ENCODE measurements at regions not wholly inside any gene's neighbourhood (a gene's known extent, or its start where the extent isn't known, plus 50 kb on each side); places are given as distances from the start of the nearest gene placed in this dataset.
A peak's percentile ranks its signal among the peaks of the same experiment; 100 is the strongest.

GRCh38 chr12:93275589-93275988, 102.1 kb upstream of the NUDT4 start:
- DNase-seq = no peak
- Histone ChIP-seq H3K4me3 (no peak overlapping the region), H3K36me3 (no peaks in the 10 kb centered on the region), H3K4me1 (peaks cover 0 to 6% (median 0%) of the 10 kb centered on the region in 9 donors), H3K27ac (no peak overlapping the region), H3K27me3 (no peaks in the 10 kb centered on the region), H3K9me3 (peaks cover 0 to 8% (median 0%) of the 10 kb centered on the region in 11 donors)
- no peak for TF ChIP-seq CTCF (IDR thresholded peaks at IDR 0.05)
- intact Hi-C loops (cut with DNase I) = no loop called here
- WGBS, 2 donors = 88 to 94% methylated on average over 7 of the region's 7 CpGs
- peak in 1 of 8 donors; percentile 51 for ATAC-seq

- Histone ChIP-seq H3K4me1 (peaks cover 0 to 6% (median 0%) of the 10 kb centered on the region in 9 donors), H3K36me3 (no peaks in the 10 kb centered on the region), H3K27ac (no peak overlapping the region), H3K27me3 (no peaks in the 10 kb centered on the region), H3K4me3 (no peak overlapping the region), H3K9me3 (no peaks in the 10 kb centered on the region)
- no peak for TF ChIP-seq CTCF (IDR thresholded peaks at IDR 0.05)
- intact Hi-C loops (cut with DNase I) = no loop called here
- ATAC-seq (peak in 1 of 8 donors; percentile 19), DNase-seq (no peak)
- 22 to 23% methylated on average over 2 of the region's 2 CpGs for WGBS, 2 donors
Measured at GRCh38 chr12:93279565-93280412, 97.9 kb upstream of the NUDT4 start.

DNA sequence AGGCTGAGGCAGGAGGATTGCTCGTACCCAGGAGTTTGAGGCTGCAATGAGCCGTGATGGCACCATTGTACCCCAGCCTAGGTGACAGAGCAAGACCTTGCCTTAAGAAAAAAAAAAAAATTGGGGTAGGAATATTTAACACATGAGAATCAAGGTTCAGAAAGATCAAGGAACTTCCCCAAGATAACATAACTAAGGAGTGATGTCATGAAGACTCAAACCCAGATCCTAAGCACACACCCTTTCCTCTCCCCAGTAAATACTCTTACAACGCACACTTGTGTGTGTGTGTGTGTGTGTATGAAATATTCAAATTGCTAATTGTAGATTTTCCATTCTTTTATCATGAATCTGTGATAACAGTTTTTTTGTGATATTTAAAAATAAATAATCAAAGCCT, 90.6 kb upstream of the NUDT4 start:
- Histone ChIP-seq H3K27ac (no peak overlapping the region), H3K4me3 (no peak overlapping the region), H3K4me1 (peaks cover 0 to 3% (median 0%) of the 10 kb centered on the region in 9 donors), H3K27me3 (no peaks in the 10 kb centered on the region), H3K9me3 (no peaks in the 10 kb centered on the region), H3K36me3 (no peaks in the 10 kb centered on the region)
- DNase-seq (no peak), ATAC-seq (no peak)
- intact Hi-C loops (cut with DNase I) = no loop called here
- TF ChIP-seq CTCF (IDR thresholded peaks at IDR 0.05) = no peak
- WGBS, 2 donors = 84 to 88% methylated on average over 3 of the region's 3 CpGs

- no peak overlapping the region for H3K4me3 ChIP-seq
- no peak for ATAC-seq
- H3K27ac ChIP-seq = no peak overlapping the region
- no peaks in the 10 kb centered on the region for H3K27me3 ChIP-seq
- intact Hi-C loops (cut with DNase I) = no loop called here
- no peaks in the 10 kb centered on the region for H3K36me3 ChIP-seq
- peaks cover 0 to 3% (median 0%) of the 10 kb centered on the region in 9 donors for H3K4me1 ChIP-seq
- TF ChIP-seq CTCF (IDR thresholded peaks at IDR 0.05) = no peak
- no peaks in the 10 kb centered on the region for H3K9me3 ChIP-seq
- DNase-seq = no peak
Measured at GRCh38 chr12:93288626-93289025, 89.1 kb upstream of the NUDT4 start.

Data from heart right ventricle (tissue), 16 donors.